ENCODE measurements at regions not wholly inside any gene's neighbourhood (a gene's known extent, or its start where the extent isn't known, plus 50 kb on each side); places are given as distances from the start of the nearest gene placed in this dataset.

DNA sequence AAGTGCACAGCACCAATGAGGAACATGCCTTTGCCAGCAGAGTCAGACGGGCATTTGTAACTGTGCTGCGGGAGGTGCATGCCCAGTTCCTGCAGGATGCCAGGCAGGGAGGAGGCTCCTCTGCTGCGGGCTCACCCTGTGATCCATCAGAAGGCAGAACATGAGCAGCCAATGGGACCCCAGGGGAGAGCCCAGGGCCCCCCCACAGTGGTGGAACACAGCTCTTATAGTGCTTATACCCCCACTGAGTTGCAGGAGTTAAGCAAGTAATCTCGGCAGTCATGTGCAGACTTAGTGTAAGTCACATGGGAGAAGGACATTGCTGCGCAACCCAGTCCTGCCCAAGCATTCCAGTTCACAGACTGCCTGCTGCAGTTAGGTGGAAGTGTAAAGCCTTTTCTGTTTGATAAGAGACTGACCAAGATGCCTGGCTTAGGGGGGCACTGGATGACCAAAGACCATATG is 120.3 kb upstream of the TMEM106B start:
- Histone ChIP-seq H3K4me1 (ENCODE audit: control insufficient read depth, insufficient read depth, low read length) (no peaks in the 10 kb centered on the region), H3K27ac (ENCODE audit: extremely low read depth, low read depth, low read length) (no peak overlapping the region), H3K9me3 (ENCODE audit: control insufficient read depth, insufficient read depth, low read depth, low read length) (no peaks in the 10 kb centered on the region), H3K36me3 (ENCODE audit: control insufficient read depth in 2 of 2, insufficient read depth in 1 of 2, low read length in 2 of 2) (no peaks in the 10 kb centered on the region), H3K4me3 (ENCODE audit: low read depth, low read length) (no peak overlapping the region)
- TF ChIP-seq REPIN1 (tag by site-specific recombination; IDR thresholded peaks at IDR 0.05; ENCODE audit: low read depth) (no peak), ZNF335 (tag by site-specific recombination; conservative IDR thresholded peaks at IDR 0.05) (no peak), GLI4 (tag by site-specific recombination; IDR thresholded peaks at IDR 0.05) (no peak), ZNF660 (tag by site-specific recombination; IDR thresholded peaks at IDR 0.05) (no peak), ZNF558 (tag by site-specific recombination; IDR thresholded peaks at IDR 0.05) (no peak), ZNF302 (tag by site-specific recombination; IDR thresholded peaks at IDR 0.05; ENCODE audit: low read depth) (no peak), ZBTB1 (tag by site-specific recombination; IDR thresholded peaks at IDR 0.05) (no peak), ZNF132 (tag by site-specific recombination; IDR thresholded peaks at IDR 0.05; ENCODE audit: borderline replicate concordance) (no peak), ZNF202 (tag by site-specific recombination; IDR thresholded peaks at IDR 0.05; ENCODE audit: borderline replicate concordance) (no peak), ZNF830 (tag by site-specific recombination; IDR thresholded peaks at IDR 0.05; ENCODE audit: low read depth) (no peak), ZNF561 (tag by site-specific recombination; IDR thresholded peaks at IDR 0.05; ENCODE audit: borderline replicate concordance) (no peak), SCRT2 (tag by site-specific recombination; IDR thresholded peaks at IDR 0.05) (no peak)
- TF ChIP-seq, protein P1, sequence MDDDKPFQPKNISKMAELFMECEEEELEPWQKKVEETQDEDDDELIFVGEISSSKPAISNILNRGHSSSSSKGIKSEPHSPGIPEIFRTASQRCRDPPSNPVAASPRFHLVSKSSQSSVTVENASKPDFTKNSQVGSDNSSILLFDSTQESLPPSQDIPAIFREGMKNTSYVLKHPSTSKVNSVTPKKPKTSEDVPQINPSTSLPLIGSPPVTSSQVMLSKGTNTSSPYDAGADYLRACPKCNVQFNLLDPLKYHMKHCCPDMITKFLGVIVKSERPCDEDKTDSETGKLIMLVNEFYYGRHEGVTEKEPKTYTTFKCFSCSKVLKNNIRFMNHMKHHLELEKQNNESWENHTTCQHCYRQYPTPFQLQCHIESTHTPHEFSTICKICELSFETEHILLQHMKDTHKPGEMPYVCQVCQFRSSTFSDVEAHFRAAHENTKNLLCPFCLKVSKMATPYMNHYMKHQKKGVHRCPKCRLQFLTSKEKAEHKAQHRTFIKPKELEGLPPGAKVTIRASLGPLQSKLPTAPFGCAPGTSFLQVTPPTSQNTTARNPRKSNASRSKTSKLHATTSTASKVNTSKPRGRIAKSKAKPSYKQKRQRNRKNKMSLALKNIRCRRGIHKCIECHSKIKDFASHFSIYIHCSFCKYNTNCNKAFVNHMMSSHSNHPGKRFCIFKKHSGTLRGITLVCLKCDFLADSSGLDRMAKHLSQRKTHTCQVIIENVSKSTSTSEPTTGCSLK (tag by site-specific recombination; IDR thresholded peaks at IDR 0.05): no peak
- ChIA-PET POLR2A (no interaction called here), CTCF (no interaction called here)

DNA sequence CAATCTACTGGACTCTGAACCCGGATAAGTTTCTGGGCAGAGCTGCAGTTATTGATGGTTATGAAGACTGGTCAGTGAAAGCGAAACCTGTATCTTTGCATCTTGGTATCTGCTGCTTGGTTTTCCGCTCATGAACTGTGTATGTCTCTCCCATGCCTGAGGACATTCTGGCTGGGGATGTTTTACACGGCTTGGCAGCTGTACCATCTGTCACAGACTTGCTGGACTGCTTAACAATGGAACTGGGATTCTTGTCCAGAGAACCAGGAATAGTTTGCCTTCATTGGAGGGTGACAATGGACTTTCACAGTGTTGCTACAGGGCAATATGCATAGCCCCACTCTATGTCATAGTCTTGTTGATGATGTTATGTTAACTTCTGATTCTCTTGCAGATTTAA is 119.9 kb upstream of the TMEM106B start:
- CTCF ChIA-PET: no interaction called here
- Histone ChIP-seq H3K27ac (ENCODE audit: extremely low read depth, low read depth, low read length) (no peak overlapping the region), H3K36me3 (ENCODE audit: control insufficient read depth in 2 of 2, insufficient read depth in 1 of 2, low read length in 2 of 2) (no peaks in the 10 kb centered on the region), H3K4me3 (ENCODE audit: low read depth, low read length) (no peak overlapping the region), H3K4me1 (ENCODE audit: control insufficient read depth, insufficient read depth, low read length) (no peaks in the 10 kb centered on the region), H3K9me3 (ENCODE audit: control insufficient read depth, insufficient read depth, low read depth, low read length) (no peaks in the 10 kb centered on the region)
- TF ChIP-seq ZNF449 (tag by site-specific recombination; IDR thresholded peaks at IDR 0.05) (no peak), ZBTB48 (tag by site-specific recombination; IDR thresholded peaks at IDR 0.05) (no peak), ZNF521 (tag by site-specific recombination; IDR thresholded peaks at IDR 0.05) (no peak), MEIS1 (CRISPR knock-in tag; IDR thresholded peaks at IDR 0.05; ENCODE audit: borderline replicate concordance) (no peak), ZNF114 (tag by site-specific recombination; IDR thresholded peaks at IDR 0.05) (no peak), ZNF335 (tag by site-specific recombination; conservative IDR thresholded peaks at IDR 0.05) (no peak), ZNF19 (tag by site-specific recombination; IDR thresholded peaks at IDR 0.05; ENCODE audit: low read depth) (no peak), ZNF302 (tag by site-specific recombination; IDR thresholded peaks at IDR 0.05; ENCODE audit: low read depth) (no peak), HOXC10 (CRISPR knock-in tag; IDR thresholded peaks at IDR 0.05) (no peak), ZNF837 (tag by site-specific recombination; IDR thresholded peaks at IDR 0.05) (no peak), PRDM1 (tag by site-specific recombination; IDR thresholded peaks at IDR 0.05) (no peak)
- TF ChIP-seq, protein P2, sequence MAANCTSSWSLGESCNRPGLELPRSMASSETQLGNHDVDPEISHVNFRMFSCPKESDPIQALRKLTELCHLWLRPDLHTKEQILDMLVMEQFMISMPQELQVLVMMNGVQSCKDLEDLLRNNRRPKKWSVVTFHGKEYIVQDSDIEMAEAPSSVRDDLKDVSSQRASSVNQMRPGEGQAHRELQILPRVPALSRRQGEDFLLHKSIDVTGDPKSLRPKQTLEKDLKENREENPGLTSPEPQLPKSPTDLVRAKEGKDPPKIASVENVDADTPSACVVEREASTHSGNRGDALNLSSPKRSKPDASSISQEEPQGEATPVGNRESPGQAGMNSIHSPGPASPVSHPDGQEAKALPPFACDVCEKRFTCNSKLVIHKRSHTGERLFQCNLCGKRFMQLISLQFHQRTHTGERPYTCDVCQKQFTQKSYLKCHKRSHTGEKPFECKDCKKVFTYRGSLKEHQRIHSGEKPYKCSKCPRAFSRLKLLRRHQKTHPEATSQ (tag by site-specific recombination; IDR thresholded peaks at IDR 0.05): no peak
- TF ChIP-seq, protein P3, sequence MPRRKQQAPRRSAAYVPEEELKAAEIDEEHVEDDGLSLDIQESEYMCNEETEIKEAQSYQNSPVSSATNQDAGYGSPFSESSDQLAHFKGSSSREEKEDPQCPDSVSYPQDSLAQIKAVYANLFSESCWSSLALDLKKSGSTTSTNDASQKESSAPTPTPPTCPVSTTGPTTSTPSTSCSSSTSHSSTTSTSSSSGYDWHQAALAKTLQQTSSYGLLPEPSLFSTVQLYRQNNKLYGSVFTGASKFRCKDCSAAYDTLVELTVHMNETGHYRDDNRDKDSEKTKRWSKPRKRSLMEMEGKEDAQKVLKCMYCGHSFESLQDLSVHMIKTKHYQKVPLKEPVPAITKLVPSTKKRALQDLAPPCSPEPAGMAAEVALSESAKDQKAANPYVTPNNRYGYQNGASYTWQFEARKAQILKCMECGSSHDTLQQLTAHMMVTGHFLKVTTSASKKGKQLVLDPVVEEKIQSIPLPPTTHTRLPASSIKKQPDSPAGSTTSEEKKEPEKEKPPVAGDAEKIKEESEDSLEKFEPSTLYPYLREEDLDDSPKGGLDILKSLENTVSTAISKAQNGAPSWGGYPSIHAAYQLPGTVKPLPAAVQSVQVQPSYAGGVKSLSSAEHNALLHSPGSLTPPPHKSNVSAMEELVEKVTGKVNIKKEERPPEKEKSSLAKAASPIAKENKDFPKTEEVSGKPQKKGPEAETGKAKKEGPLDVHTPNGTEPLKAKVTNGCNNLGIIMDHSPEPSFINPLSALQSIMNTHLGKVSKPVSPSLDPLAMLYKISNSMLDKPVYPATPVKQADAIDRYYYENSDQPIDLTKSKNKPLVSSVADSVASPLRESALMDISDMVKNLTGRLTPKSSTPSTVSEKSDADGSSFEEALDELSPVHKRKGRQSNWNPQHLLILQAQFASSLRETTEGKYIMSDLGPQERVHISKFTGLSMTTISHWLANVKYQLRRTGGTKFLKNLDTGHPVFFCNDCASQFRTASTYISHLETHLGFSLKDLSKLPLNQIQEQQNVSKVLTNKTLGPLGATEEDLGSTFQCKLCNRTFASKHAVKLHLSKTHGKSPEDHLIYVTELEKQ (tag by site-specific recombination; IDR thresholded peaks at IDR 0.05; ENCODE audit: borderline replicate concordance): no peak
- POLR2A ChIA-PET: no interaction called here

All from HEK293 (cell line).